ENCODE measurements at regions not wholly inside any gene's neighbourhood (a gene's known extent, or its start where the extent isn't known, plus 50 kb on each side); places are given as distances from the start of the nearest gene placed in this dataset.

DNA sequence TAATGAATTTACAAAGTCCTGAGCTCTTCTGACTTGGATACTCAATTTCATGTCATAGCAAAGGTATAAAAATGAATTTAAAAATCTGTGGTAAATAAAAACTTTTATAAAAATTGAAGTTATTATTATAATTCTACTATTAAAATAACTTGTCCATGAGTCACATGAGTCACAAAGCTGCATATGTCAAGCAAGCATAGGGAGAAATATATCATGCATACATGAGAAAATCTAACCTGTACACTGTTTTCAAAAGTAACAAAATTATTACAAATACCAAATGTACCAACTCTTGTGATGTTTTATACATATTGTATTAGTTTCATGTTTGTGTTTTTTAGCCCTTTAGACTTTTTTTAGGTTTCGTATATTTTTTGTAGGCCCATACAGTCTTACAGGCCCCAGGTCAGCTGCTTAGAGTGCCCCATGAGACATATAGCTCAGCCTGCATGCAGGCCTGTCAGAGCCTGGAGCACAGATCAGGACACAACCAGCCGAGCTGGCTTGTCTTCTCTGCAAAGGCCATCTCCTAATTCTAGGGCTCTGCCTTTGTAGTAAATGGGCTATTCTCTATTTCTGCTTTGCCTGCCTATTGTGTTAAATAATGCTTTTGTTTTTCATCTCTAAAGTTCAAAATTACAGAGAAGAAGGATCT lies 818.7 kb upstream of the TENM3 start:
- intact Hi-C loops (cut with micrococcal nuclease; ENCODE audit: unreplicated experiment), result no loop called here

More for the DNA sequence above, 818.7 kb upstream of the TENM3 start:
- Histone ChIP-seq H3K9ac (ENCODE audit: insufficient read depth, low read depth, low read length) (no peak overlapping the region), H3K4me2 (ENCODE audit: low read depth, low read length) (no peak overlapping the region), H3K36me3 (replicated peaks in 1 of 2; ENCODE audit: control insufficient read depth in 1 of 2, insufficient read depth in 2 of 2, low read length in 2 of 2) (no peaks in the 10 kb centered on the region), H3K4me1 (ENCODE audit: insufficient read depth, low read length) (no peaks in the 10 kb centered on the region), H3K9me3 (ENCODE audit: low read length) (no peaks in the 10 kb centered on the region), H3K79me2 (ENCODE audit: insufficient read depth, low read length) (no peaks in the 10 kb centered on the region), H4K20me1 (ENCODE audit: insufficient read depth, low read length) (no peaks in the 10 kb centered on the region), H3K27me3 (ENCODE audit: control insufficient read depth in 1 of 2, insufficient read depth in 2 of 2, low read length in 2 of 2) (no peaks in the 10 kb centered on the region), H3K27ac (ENCODE audit: extremely low read length, insufficient read depth, low read length) (no peak overlapping the region), H2AFZ (ENCODE audit: low read length) (no peak overlapping the region), H3K4me3 (replicated peaks in 1 of 3; ENCODE audit: insufficient read depth in 1 of 3, low read depth in 2 of 3, low read length in 3 of 3) (no peak overlapping the region)
- FAIRE-seq (no peak), DNase-seq (ENCODE audit: low spot score) (no peak), ATAC-seq (no peak)
- CTCF ChIA-PET (ENCODE audit: low intra/inter-chr PET ratio, low total read pairs), result no interaction called here
- TF ChIP-seq ARNT (IDR thresholded peaks at IDR 0.05) (no peak), SMAD9 (CRISPR knock-in tag; IDR thresholded peaks at IDR 0.05) (no peak), ZFP36 (IDR thresholded peaks at IDR 0.05; ENCODE audit: borderline replicate concordance, low read depth, low read length, partially characterized antibody) (no peak), ZNF782 (CRISPR knock-in tag; IDR thresholded peaks at IDR 0.05; ENCODE audit: borderline replicate concordance) (no peak), MIXL1 (CRISPR knock-in tag; IDR thresholded peaks at IDR 0.05) (no peak), ZNF644 (CRISPR knock-in tag; IDR thresholded peaks at IDR 0.05; ENCODE audit: low read depth) (no peak), ZNF282 (IDR thresholded peaks at IDR 0.05; ENCODE audit: partially characterized antibody) (no peak), PHF8 (CRISPR knock-in tag; IDR thresholded peaks at IDR 0.05) (no peak), ZNF326 (CRISPR knock-in tag; IDR thresholded peaks at IDR 0.05; ENCODE audit: borderline replicate concordance) (no peak)
- TF ChIP-seq, protein P1, sequence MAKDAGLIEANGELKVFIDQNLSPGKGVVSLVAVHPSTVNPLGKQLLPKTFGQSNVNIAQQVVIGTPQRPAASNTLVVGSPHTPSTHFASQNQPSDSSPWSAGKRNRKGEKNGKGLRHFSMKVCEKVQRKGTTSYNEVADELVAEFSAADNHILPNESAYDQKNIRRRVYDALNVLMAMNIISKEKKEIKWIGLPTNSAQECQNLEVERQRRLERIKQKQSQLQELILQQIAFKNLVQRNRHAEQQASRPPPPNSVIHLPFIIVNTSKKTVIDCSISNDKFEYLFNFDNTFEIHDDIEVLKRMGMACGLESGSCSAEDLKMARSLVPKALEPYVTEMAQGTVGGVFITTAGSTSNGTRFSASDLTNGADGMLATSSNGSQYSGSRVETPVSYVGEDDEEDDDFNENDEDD (CRISPR knock-in tag; IDR thresholded peaks at IDR 0.05; ENCODE audit: borderline replicate concordance), result no peak
- TF ChIP-seq, protein P2, sequence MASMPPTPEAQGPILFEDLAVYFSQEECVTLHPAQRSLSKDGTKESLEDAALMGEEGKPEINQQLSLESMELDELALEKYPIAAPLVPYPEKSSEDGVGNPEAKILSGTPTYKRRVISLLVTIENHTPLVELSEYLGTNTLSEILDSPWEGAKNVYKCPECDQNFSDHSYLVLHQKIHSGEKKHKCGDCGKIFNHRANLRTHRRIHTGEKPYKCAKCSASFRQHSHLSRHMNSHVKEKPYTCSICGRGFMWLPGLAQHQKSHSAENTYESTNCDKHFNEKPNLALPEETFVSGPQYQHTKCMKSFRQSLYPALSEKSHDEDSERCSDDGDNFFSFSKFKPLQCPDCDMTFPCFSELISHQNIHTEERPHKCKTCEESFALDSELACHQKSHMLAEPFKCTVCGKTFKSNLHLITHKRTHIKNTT (CRISPR knock-in tag; IDR thresholded peaks at IDR 0.05), result no peak
- TF ChIP-seq, protein P3, sequence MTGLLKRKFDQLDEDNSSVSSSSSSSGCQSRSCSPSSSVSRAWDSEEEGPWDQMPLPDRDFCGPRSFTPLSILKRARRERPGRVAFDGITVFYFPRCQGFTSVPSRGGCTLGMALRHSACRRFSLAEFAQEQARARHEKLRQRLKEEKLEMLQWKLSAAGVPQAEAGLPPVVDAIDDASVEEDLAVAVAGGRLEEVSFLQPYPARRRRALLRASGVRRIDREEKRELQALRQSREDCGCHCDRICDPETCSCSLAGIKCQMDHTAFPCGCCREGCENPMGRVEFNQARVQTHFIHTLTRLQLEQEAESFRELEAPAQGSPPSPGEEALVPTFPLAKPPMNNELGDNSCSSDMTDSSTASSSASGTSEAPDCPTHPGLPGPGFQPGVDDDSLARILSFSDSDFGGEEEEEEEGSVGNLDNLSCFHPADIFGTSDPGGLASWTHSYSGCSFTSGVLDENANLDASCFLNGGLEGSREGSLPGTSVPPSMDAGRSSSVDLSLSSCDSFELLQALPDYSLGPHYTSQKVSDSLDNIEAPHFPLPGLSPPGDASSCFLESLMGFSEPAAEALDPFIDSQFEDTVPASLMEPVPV (CRISPR knock-in tag; IDR thresholded peaks at IDR 0.05), result no peak
- TF ChIP-seq, protein P4, sequence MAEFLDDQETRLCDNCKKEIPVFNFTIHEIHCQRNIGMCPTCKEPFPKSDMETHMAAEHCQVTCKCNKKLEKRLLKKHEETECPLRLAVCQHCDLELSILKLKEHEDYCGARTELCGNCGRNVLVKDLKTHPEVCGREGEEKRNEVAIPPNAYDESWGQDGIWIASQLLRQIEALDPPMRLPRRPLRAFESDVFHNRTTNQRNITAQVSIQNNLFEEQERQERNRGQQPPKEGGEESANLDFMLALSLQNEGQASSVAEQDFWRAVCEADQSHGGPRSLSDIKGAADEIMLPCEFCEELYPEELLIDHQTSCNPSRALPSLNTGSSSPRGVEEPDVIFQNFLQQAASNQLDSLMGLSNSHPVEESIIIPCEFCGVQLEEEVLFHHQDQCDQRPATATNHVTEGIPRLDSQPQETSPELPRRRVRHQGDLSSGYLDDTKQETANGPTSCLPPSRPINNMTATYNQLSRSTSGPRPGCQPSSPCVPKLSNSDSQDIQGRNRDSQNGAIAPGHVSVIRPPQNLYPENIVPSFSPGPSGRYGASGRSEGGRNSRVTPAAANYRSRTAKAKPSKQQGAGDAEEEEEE (CRISPR knock-in tag; IDR thresholded peaks at IDR 0.05; ENCODE audit: borderline replicate concordance), result no peak
- BruUV-seq (replicated peaks), result no TSS peak
- in situ Hi-C loops (cut with HindIII; ENCODE audit: extremely low pct_ligation_motif_present, low pct_unique_long_range_greater_than_20kb), result no loop called here
- WGBS (ENCODE audit: low lambda C conversion rate), result 0% methylated on average over 2 of the region's 2 CpGs
- POLR2A ChIA-PET, result no interaction called here

All from HepG2 (cell line).